LNCaP clone FGC (cell line): ENCODE measurements at regions not wholly inside any gene's neighbourhood (a gene's known extent, or its start where the extent isn't known, plus 50 kb on each side); places are given as distances from the start of the nearest gene placed in this dataset.

Source experiments
- DNase-seq: peaks from one replicate; pipeline ENCODE4 v3.0.0-alpha.2; 2011; ENCODE audit warnings: low read depth
- H3K4me3 ChIP-seq: 2 replicates; pipeline ENCODE4 v1.5.1; 2011; ENCODE audit warnings: mild to moderate bottlenecking, low read depth, low read length, control low read depth
- CTCF ChIP-seq: IDR thresholded peaks from 2 replicates; pipeline ENCODE4 v1.5.1; 2012; ENCODE audit warnings: mild to moderate bottlenecking; ENCODE audit not compliant: control insufficient read depth, insufficient read depth; ENCODE audit errors: extremely low read depth

DNA sequence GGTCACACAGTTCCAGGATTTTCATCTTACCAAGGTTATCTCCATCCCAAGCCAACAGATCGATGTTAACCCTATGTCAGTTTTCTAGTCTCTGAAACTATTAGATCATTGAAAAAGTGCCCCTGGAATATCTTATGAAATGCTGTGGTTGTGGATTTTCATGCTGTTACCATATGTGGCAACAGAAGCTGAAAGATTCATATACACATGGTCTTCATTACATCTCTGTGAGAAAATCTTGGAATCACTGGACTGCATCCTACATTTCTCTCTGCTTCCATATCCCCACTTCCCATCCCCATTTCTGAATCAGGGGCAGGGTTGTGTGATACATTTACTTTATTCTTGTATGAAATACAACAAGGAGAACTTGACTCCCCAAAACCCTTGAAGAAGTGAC, 146.1 kb downstream of the SLC16A9 start:
- TF ChIP-seq CTCF, result no peak
- no peak for DNase-seq
- H3K4me3 ChIP-seq, result no peak overlapping the region

DNA sequence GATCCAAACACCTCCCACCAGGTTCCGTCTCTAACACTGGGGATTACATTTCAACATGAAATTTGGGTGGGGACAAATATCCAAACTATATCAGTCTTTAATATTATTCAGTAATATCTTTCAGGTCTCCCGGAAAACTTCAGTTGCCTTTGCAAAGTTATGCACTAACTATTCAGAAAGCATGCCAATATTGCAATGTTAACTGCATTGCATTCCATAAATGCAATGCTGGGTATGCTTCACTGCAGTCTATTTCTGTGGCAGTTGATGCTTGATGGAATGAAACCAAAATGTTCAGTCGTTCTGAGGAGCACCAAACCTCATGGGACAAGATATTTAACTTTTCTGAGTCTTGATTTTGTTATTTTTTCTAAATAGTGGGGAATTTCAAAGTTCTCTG, 147.5 kb downstream of the SLC16A9 start:
- no peak for TF ChIP-seq CTCF
- no peak overlapping the region for H3K4me3 ChIP-seq
- no peak for DNase-seq

DNA sequence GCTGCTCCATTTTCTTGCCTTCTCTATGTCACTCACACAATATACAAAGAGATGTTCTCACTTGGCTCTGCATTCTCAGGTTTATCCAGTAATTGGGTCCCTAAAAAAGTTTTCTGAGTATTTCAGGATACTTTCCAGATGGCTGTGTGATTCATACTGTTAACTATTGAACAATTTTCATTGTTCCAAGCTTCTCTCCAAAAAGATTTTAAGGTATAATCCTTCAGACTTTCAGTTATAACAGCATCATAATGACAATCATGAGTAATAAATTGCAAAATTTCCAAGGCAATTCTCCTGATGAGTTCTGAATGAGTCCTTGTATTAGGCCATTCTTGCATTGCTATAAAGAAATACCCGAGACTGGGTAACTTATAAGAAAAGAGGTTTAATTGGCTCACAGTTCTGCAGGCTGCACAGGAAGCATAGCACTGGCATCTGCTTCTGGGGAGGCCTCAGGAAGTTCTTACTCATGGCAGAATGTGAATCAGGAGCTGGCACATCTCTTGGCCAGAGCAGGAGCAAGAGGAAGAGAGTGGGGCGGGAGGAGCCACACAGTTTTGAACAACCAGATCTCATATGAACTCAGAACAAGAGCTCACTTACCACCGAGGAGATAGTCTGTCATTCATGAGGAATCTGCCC, 148.1 kb downstream of the SLC16A9 start:
- no peak for TF ChIP-seq CTCF
- DNase-seq, result no peak
- no peak overlapping the region for H3K4me3 ChIP-seq

DNA sequence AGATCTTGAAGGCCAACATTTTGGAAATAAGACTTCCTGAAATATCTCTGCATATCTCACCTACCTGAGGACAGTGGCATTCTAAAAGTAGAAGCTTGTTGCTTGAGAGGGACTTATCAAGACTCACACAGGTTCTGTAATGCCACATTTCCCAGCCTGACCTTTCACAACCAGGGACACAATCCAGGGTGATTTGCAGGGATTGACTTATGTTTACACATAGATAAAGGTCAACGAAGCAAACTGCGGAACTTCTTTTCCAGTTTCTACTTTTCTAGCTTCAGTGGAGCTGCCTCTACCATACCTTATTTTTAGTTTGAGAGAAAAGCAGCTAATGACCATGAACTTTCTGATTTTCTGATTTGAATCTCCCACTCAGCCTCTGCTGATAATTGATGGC, 148.7 kb downstream of the SLC16A9 start:
- DNase-seq, result no peak
- no peak for TF ChIP-seq CTCF
- H3K4me3 ChIP-seq, result no peak overlapping the region

GRCh38 chr10:59560161-59560560, 149.5 kb downstream of the SLC16A9 start:
- no peak overlapping the region for H3K4me3 ChIP-seq
- no peak for DNase-seq
- no peak for TF ChIP-seq CTCF

GRCh38 chr10:59558066-59558465, 151.6 kb downstream of the SLC16A9 start:
- no peak for DNase-seq
- no peak for TF ChIP-seq CTCF
- H3K4me3 ChIP-seq, result no peak overlapping the region

DNA sequence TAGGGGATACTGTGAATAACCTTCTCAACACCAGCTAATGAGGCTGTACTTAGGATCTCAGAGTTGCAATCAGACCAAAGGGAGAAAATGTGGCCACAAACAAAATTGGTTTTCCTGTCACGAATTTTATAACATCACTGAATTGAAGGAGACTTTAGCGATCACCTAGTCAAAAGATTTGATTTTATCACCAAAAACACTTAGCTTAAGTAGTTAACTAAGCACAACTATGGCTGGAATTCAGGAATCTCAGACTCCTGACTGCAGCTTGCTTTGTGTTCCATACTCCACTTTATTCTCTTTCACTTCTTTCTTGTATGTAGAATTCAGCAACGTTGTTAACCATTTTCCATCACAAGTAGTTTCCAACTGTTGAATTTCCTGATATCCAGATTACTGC, 152.0 kb downstream of the SLC16A9 start:
- no peak for TF ChIP-seq CTCF
- no peak overlapping the region for H3K4me3 ChIP-seq
- DNase-seq, result no peak
